Testis (tissue), 2 donors: ENCODE measurements at regions not wholly inside any gene's neighbourhood (a gene's known extent, or its start where the extent isn't known, plus 50 kb on each side); places are given as distances from the start of the nearest gene placed in this dataset.

ENCODE experiments used
- POLR2A ChIP-seq: fragments of 450-650 bp; IDR thresholded peaks from one replicate; pipeline ENCODE4 v1.6.1; 2017; ENCODE audit warnings: antibody characterized with exemption, mild to moderate bottlenecking, moderate library complexity
- TF ChIP-seq, protein P1 (sequence below), 3 experiments: fragments of 450-650 bp in 2 of 3; fragments of 200-600 bp in 1 of 3; sonication (generic) in 1 of 3; IDR thresholded peaks; one replicate each; pipeline ENCODE4 v1.5.1; 2016 to 2019; ENCODE audit warnings: antibody characterized with exemption in 3 of 3, mild to moderate bottlenecking in 2 of 3, moderate library complexity in 1 of 3

GRCh38 chr5:135709208-135709575 lies 125.3 kb upstream of the SLC25A48 start:
- TF ChIP-seq POLR2A: no peak
- TF ChIP-seq, protein P1, sequence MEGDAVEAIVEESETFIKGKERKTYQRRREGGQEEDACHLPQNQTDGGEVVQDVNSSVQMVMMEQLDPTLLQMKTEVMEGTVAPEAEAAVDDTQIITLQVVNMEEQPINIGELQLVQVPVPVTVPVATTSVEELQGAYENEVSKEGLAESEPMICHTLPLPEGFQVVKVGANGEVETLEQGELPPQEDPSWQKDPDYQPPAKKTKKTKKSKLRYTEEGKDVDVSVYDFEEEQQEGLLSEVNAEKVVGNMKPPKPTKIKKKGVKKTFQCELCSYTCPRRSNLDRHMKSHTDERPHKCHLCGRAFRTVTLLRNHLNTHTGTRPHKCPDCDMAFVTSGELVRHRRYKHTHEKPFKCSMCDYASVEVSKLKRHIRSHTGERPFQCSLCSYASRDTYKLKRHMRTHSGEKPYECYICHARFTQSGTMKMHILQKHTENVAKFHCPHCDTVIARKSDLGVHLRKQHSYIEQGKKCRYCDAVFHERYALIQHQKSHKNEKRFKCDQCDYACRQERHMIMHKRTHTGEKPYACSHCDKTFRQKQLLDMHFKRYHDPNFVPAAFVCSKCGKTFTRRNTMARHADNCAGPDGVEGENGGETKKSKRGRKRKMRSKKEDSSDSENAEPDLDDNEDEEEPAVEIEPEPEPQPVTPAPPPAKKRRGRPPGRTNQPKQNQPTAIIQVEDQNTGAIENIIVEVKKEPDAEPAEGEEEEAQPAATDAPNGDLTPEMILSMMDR (IDR thresholded peaks at IDR 0.05): no peak
